ENCODE measurements at regions not wholly inside any gene's neighbourhood (a gene's known extent, or its start where the extent isn't known, plus 50 kb on each side); places are given as distances from the start of the nearest gene placed in this dataset.

- DNase-seq (ENCODE audit: low spot score), result no peak
These were observed 149.6 kb downstream of the SLC38A6 start for GRCh38 chr14:61130512-61131260.

- DNase-seq (ENCODE audit: low spot score), result no peak
These were observed 148.2 kb downstream of the SLC38A6 start for GRCh38 chr14:61129168-61129745.

DNA sequence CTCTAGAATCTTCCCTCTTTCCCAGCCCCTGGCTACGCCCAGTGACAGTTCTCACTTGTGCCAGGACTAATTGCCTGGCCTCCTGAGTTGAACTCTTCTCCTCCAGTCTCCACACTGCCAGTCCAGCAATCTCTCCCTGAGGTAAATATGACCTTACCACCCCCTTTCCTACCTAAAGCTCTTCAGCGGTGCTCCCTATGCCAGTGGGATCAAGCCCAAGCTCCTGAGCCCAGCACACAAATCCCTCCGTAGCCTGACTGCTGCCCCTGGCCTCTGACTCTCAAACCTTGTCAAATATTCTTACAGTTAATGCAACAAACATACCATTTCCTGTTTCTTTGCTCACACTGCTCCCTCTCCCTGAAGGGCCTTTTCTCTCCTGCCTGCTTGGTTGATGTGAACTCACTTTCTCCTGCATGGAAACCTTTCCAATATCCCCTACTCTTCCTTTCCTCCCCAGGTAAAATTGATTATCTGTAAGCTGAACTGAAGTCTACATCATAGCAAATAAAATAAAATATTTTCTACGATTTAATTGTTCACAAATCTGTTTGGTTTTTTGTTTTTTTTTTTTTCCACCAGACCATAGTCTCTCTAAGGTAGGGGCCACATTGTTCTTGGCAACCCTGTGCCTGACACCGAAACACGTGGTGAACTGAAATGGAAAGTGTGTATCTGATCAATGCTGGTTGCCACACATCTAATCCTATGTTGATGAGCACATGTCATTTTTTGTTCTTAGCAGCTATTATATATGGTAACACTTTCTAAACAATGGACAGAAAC, 147.5 kb downstream of the SLC38A6 start:
- no peak for DNase-seq (ENCODE audit: low spot score)

DNA sequence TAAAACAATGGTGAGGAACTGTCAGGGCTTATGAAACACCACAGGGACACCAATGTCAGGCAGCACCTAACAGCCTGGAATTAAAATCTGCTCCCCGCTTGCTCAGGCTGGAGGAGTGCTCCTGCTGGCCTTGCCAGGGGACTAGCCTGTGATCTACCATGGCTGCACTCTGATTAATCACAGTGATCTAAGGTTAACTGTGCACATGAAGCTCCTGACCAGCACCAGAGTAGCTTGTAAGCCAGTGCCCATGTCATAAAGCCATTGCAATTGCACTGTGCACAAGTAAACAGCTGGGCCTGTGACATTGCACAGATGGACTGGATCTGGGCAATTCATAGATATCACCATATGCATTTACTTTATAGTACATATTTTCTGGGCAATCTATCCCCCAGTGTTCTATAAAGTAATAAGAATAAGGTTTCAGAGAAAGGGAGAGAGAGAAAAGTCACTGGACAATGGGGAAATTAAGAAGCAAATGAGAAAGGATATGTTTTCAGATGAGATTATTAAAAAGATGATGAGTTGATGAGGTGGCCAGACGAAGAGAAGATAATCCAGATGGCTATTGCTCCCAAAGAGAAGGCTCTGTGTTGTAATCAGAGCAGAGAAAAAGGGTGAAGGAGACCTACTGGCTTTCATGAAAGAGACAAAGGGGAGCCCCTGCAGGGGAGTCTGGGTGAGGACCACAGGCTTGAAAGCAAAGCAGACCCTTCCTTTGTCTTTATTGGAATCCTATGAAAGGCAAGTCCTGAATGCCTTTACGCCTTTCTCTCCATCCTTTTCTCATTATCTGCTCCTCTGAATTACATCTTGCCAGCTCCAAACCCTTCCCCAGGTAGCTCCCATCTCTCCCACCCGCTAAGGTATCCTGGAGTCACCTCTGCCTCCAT, 145.8 kb downstream of the SLC38A6 start:
- DNase-seq (ENCODE audit: low spot score), result no peak

- no peak for DNase-seq (ENCODE audit: low spot score)
These were observed 145.0 kb downstream of the SLC38A6 start for GRCh38 chr14:61125867-61126572.

DNA sequence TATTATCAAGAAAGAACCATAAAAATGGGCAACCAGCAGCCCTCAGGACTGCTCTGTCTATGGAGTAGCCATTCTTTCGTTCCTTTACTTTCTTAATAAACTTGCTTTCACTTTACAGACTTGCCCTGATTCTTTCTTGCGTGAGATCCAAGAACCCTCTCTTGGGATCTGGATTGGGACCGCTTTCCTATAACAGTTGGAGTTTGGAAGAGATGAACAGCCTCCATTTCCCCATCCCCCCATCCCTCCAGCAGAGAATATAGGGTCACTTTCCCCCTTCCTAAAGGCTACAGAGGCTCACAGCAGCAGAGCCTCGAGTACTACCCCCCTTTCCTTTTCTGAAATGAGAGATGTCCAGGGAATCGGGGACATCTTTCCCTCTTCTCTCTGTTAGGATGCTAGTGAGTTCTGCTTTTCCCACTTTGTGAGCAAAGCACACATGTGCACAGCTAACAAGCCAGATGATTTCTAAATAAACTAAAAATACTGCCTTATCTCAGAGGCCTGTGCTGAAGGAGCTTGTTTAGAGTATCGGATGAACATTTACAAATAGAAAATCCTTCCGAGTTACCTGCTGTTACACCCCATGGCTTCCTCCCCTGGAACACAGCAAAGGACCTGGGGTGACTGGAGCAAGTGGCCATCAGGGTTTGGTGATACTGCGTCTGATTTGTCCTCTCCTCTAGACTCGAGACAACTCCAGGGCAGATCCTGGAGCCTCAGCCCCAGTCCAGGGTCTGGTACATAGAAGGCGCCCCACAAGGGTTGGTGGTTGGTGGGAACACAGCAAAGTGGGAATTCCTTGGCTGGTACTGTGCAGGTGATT, 144.2 kb downstream of the SLC38A6 start:
- DNase-seq (ENCODE audit: low spot score), result no peak

DNA sequence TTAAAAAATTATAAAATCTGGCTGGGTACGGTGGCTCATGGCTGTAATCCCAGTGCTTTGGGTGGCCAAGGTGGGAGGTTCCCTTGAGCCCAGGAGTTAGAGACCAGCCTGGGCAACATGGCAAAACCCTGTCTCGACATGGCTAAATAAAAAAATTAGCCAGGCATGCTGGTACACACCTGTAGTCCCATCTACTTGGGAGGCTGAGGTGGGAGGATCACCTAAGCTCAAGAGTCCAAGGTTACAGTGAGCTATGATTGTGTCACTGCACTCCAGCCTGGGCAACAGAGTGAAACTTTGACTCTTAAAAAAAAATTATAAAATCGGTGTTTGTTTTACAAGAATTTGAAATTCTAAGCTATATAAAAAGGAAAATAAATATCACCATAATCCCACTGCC, 141.8 kb downstream of the SLC38A6 start:
- DNase-seq (ENCODE audit: low spot score), result no peak

DNA sequence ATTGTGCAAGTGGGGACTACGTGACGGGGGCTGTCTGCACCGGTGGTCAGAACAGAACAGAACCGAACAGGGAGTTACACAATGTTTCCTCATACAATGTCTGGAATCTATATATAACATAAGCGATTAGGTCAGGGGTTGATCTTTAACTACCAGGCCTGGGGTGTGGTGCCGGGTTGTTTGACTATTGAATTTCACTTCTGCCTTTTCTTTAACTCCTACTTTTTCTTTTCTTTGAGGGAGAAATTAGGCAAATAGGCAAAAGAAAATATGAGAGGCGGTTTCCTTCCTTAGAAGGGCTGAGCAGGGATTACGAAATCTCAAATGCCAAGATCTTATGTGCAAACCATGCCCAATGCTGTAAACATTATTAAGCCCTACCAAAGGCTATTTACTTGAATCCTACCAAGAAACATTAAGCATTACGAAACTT, 140.3 kb downstream of the SLC38A6 start:
- DNase-seq (ENCODE audit: low spot score), result no peak

GRCh38 chr14:61120576-61120975, 139.5 kb downstream of the SLC38A6 start:
- DNase-seq (ENCODE audit: low spot score), result no peak

DNA sequence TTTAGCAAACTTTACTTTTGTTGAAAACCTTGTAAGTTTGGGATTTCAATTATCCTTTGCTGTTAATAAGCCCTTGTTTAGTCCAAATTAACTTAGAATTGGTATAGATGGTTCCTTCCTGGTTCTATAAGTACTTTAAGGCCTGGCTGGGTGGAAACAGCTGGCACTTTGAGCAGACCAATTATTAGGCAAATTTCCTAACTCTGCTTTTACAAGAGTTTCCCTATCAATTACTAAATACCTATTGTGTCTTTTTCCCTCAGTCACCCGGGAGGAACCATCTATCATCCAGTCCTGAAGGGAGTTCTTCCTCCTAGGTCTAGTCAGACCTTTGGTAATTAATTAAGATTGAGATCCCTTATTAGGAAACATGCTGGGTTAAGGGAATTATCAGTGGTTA, 138.0 kb downstream of the SLC38A6 start:
- DNase-seq (ENCODE audit: low spot score), result no peak

DNA sequence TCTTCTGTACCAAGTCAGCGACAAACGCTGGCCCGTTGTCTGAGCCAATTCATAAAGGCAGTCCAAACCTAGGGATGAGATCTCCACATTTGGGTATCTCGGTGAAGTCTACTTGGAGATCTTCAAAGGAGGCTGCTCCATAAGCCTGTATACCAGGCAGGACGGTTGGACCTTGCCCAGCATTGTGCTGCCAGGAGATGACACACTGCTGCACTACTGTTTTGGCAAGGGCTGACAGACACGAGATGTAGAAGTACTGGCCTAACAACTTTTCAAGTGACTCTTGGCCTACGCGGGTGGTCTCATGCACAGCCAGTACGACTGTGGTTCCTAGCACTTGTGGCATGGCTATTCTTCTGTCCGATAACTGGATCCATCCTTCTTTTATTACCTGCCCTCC, 135.3 kb downstream of the SLC38A6 start:
- DNase-seq (ENCODE audit: low spot score), result no peak

GRCh38 chr14:61113561-61114225, 132.6 kb downstream of the SLC38A6 start:
- DNase-seq (ENCODE audit: low spot score), result no peak

- DNase-seq (ENCODE audit: low spot score), result no peak
These were observed 131.5 kb downstream of the SLC38A6 start for GRCh38 chr14:61112506-61112905.

DNA sequence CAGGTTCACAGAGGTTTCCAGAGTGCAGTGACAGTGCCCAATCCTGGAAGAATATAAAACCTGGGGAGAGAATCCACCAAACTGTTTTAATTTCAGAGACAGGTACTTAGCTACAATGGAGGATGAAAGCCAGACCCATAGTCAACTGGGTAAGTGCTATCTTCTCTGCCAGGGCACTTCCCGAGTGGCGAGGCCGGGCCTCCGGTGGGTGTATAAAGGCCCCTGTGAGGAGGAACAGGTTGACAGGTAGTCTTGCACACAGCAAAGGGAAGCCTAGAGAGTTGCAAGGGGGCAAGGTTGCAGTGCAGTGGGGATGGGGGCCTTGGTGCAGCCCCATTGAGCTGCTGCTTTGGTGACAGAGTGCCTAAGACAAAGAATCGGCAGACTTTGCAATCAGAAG, 130.7 kb downstream of the SLC38A6 start:
- DNase-seq (ENCODE audit: low spot score), result no peak

DNA sequence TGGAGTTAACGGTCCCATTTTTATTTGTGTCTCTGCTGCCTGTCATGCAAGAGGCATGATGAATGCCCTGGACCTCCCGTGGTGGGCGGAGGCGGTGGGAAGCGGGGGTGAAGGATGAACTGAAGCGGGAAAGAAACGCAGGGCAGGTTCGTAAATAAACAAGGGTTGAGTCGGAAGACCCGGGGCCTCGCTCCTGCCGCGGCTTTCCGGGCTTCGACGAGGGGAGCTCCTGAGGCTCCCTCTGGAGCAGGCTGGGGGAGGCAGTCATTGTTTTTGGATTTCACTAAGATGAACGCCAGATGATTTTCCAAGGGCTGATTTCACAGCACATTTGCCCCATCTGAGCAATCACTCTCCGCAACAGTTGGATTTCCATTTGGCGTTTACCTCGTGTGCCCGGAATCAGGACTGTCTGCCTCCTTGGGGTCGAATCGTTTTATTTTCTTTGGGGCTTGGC, 130.2 kb downstream of the SLC38A6 start:
- no peak for DNase-seq (ENCODE audit: low spot score)

DNA sequence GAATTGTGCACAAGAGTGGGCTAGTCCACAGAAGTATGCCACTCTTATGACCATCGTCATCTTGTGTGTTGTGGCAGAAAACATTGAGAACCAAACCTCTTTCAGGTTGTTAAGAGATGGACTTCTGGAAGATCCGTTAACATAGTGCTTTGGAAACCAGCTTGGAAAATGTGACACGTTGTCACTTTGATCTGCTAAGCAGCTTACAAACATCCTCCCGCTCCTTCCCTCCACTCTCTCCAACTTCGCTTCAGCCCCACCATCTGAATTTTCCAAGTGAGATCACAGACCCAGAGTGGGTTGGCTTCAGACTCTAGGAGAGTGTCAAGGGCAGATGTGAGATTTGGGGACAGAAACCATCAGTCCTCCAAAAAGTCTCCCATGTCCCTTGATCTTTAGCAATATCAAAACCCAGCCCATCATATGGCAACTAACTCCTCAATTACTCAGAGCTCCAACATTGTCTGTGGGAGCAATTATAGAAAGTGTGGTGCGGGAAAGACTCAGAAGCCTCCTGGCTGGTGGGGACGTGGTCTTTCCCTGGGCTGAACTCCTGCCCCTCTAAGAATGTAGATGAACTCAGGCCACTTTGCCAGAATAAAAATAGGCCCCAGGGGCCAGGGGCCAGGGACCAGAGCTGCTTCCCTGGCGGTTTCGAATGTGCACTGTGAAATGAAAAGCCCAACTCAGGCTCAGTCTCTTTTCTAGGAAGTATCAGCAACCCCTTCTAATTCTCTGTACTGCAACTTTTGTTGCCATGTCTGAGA, 129.5 kb downstream of the SLC38A6 start:
- DNase-seq (ENCODE audit: low spot score), result no peak

DNA sequence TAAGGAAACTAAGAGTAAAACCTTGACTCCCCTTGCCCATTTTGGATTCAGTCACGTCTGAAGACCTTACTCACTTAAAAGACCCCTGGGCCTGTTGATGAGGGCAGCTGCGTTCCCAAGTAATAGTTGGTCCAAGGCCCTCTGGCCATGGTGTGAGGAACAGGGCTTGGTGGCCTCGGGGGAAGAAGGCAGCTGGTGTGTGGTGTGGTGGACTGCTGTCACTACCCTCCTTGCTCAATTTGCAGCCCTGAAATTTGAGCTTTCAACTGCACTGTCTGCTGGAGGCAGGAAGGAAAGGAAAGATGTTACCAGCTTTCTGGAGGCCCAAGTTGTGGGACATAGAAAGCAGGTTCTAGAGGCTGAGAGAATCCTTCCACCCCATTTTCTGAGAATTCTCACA, 128.2 kb downstream of the SLC38A6 start:
- no peak for DNase-seq (ENCODE audit: low spot score)

- no peak for DNase-seq (ENCODE audit: low spot score)
These were observed 127.6 kb downstream of the SLC38A6 start for GRCh38 chr14:61108496-61109141.

Data from D341Med (cell line).